Fibroblast of mammary gland (primary cell): ENCODE measurements at regions not wholly inside any gene's neighbourhood (a gene's known extent, or its start where the extent isn't known, plus 50 kb on each side); places are given as distances from the start of the nearest gene placed in this dataset.

Experiments
- DNase-seq: peaks from one replicate; pipeline ENCODE4 v3.0.0-alpha.2; 2010; ENCODE audit warnings: low read depth
- H3K4me3 ChIP-seq: 2 replicates; pipeline ENCODE4 v1.5.1; 2011; ENCODE audit warnings: low read depth, mild to moderate bottlenecking, low read length, moderate library complexity; ENCODE audit not compliant: control insufficient read depth
- TF ChIP-seq, protein P1 (sequence below): conservative IDR thresholded peaks from 2 replicates; pipeline ENCODE4 v1.5.1; 2011; ENCODE audit warnings: low read depth, low read length, inconsistent platforms; ENCODE audit not compliant: control insufficient read depth, insufficient read depth

DNA sequence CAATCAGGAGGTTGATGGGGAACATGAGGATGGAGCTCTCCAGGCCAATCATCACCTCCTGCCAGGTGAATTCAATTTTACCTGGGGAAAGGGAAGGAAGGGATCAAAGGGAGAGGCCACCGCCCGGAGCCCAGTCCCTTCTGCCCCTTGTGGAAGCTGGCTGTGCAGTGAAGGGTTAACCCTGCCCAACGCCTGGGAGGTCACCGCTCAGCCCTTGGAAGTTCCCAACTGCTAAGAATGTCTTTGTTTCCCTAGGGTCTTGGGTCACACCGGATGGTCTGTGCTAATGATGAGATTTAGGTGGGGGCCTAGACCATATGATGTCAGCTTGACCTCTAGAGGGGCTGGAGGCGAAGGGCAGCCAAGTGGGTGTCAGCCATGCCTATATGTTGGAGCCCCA lies 52.1 kb upstream of the GCSH start:
- TF ChIP-seq, protein P1, sequence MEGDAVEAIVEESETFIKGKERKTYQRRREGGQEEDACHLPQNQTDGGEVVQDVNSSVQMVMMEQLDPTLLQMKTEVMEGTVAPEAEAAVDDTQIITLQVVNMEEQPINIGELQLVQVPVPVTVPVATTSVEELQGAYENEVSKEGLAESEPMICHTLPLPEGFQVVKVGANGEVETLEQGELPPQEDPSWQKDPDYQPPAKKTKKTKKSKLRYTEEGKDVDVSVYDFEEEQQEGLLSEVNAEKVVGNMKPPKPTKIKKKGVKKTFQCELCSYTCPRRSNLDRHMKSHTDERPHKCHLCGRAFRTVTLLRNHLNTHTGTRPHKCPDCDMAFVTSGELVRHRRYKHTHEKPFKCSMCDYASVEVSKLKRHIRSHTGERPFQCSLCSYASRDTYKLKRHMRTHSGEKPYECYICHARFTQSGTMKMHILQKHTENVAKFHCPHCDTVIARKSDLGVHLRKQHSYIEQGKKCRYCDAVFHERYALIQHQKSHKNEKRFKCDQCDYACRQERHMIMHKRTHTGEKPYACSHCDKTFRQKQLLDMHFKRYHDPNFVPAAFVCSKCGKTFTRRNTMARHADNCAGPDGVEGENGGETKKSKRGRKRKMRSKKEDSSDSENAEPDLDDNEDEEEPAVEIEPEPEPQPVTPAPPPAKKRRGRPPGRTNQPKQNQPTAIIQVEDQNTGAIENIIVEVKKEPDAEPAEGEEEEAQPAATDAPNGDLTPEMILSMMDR = no peak
- H3K4me3 ChIP-seq = no peak overlapping the region
- no peak for DNase-seq
